ENCODE measurements at regions not wholly inside any gene's neighbourhood (a gene's known extent, or its start where the extent isn't known, plus 50 kb on each side); places are given as distances from the start of the nearest gene placed in this dataset.

DNA sequence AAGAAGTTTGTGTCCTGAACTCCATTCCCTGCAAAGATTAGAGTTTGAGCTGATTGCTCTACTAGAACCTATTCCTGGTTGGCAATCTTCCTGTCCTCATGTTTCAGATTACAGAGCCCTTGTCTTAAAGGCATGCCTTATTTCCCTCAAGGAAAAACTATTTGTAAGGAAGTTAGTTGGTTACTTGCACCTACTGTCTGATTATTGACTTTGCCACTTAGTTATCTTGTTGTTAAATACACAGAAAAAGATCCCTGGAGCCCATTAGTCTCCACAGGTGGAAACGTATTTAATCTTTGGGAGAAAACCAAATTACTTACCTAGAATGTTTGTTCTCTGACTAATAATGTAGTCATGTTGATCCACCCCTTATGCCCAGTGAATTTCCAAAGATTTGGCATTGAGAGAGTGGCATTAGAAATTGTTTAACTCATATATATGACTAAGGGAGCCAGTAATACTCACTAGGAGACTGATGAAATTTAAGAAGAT is 132.3 kb upstream of the ELL2 start:
- no peak for TF ChIP-seq POLR2A (IDR thresholded peaks at IDR 0.05)
- TF ChIP-seq, protein P1, sequence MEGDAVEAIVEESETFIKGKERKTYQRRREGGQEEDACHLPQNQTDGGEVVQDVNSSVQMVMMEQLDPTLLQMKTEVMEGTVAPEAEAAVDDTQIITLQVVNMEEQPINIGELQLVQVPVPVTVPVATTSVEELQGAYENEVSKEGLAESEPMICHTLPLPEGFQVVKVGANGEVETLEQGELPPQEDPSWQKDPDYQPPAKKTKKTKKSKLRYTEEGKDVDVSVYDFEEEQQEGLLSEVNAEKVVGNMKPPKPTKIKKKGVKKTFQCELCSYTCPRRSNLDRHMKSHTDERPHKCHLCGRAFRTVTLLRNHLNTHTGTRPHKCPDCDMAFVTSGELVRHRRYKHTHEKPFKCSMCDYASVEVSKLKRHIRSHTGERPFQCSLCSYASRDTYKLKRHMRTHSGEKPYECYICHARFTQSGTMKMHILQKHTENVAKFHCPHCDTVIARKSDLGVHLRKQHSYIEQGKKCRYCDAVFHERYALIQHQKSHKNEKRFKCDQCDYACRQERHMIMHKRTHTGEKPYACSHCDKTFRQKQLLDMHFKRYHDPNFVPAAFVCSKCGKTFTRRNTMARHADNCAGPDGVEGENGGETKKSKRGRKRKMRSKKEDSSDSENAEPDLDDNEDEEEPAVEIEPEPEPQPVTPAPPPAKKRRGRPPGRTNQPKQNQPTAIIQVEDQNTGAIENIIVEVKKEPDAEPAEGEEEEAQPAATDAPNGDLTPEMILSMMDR (IDR thresholded peaks at IDR 0.05) = no peak
